ENCODE measurements at regions not wholly inside any gene's neighbourhood (a gene's known extent, or its start where the extent isn't known, plus 50 kb on each side); places are given as distances from the start of the nearest gene placed in this dataset.

GRCh38 chr14:71321574-71322315 lies 414.5 kb downstream of the PCNX1 start:
- peak overlapping the region; percentile 80 for H3K27ac Mint-ChIP-seq
- peak overlapping the region; percentile 32 for H3K27ac ChIP-seq (ENCODE audit: low read depth)
- no peaks in the 10 kb centered on the region for H3F3A ChIP-seq (replicated peaks; ENCODE audit: low read depth)
- ATAC-seq, result peak; percentile 23
- peaks cover 10% of the 10 kb centered on the region for H3K27me3 Mint-ChIP-seq (ENCODE audit: insufficient read depth, low read depth, poor library complexity)
- peaks cover 38% of the 10 kb centered on the region for H3K4me1 ChIP-seq (ENCODE audit: insufficient read depth)
- H3K4me1 Mint-ChIP-seq, result peaks cover 42% of the 10 kb centered on the region
- H3K4me3 Mint-ChIP-seq, result peak overlapping the region; percentile 91
- H3K9me2 ChIP-seq (ENCODE audit: insufficient read depth), result no peaks in the 10 kb centered on the region
- H3K36me3 ChIP-seq (ENCODE audit: insufficient read depth), result no peaks in the 10 kb centered on the region
- H3K4me2 ChIP-seq, result peak overlapping the region; percentile 83
- H3K36me3 Mint-ChIP-seq (ENCODE audit: low read depth), result no peaks in the 10 kb centered on the region; the same call in 2 of the 3 replicates
- peaks cover 46% of the 10 kb centered on the region for H3K79me2 ChIP-seq (replicated peaks; ENCODE audit: insufficient read depth)
- peak overlapping the region; percentile 16; the same call in 1 of the 2 replicates for H2AFZ ChIP-seq
- no peaks in the 10 kb centered on the region; the same call in 1 of the 2 replicates for H4K20me1 ChIP-seq (replicated peaks; ENCODE audit: insufficient read depth)
- DNase-seq (ENCODE audit: low spot score), result peak; percentile 89
- H3K4me3 ChIP-seq, result peak overlapping the region; percentile 77
- no peak for TF ChIP-seq NANOG (IDR thresholded peaks at IDR 0.05; ENCODE audit: borderline replicate concordance)
- no peak for TF ChIP-seq STAT1 (IDR thresholded peaks at IDR 0.05; ENCODE audit: unreplicated experiment)
- TF ChIP-seq, protein P1, sequence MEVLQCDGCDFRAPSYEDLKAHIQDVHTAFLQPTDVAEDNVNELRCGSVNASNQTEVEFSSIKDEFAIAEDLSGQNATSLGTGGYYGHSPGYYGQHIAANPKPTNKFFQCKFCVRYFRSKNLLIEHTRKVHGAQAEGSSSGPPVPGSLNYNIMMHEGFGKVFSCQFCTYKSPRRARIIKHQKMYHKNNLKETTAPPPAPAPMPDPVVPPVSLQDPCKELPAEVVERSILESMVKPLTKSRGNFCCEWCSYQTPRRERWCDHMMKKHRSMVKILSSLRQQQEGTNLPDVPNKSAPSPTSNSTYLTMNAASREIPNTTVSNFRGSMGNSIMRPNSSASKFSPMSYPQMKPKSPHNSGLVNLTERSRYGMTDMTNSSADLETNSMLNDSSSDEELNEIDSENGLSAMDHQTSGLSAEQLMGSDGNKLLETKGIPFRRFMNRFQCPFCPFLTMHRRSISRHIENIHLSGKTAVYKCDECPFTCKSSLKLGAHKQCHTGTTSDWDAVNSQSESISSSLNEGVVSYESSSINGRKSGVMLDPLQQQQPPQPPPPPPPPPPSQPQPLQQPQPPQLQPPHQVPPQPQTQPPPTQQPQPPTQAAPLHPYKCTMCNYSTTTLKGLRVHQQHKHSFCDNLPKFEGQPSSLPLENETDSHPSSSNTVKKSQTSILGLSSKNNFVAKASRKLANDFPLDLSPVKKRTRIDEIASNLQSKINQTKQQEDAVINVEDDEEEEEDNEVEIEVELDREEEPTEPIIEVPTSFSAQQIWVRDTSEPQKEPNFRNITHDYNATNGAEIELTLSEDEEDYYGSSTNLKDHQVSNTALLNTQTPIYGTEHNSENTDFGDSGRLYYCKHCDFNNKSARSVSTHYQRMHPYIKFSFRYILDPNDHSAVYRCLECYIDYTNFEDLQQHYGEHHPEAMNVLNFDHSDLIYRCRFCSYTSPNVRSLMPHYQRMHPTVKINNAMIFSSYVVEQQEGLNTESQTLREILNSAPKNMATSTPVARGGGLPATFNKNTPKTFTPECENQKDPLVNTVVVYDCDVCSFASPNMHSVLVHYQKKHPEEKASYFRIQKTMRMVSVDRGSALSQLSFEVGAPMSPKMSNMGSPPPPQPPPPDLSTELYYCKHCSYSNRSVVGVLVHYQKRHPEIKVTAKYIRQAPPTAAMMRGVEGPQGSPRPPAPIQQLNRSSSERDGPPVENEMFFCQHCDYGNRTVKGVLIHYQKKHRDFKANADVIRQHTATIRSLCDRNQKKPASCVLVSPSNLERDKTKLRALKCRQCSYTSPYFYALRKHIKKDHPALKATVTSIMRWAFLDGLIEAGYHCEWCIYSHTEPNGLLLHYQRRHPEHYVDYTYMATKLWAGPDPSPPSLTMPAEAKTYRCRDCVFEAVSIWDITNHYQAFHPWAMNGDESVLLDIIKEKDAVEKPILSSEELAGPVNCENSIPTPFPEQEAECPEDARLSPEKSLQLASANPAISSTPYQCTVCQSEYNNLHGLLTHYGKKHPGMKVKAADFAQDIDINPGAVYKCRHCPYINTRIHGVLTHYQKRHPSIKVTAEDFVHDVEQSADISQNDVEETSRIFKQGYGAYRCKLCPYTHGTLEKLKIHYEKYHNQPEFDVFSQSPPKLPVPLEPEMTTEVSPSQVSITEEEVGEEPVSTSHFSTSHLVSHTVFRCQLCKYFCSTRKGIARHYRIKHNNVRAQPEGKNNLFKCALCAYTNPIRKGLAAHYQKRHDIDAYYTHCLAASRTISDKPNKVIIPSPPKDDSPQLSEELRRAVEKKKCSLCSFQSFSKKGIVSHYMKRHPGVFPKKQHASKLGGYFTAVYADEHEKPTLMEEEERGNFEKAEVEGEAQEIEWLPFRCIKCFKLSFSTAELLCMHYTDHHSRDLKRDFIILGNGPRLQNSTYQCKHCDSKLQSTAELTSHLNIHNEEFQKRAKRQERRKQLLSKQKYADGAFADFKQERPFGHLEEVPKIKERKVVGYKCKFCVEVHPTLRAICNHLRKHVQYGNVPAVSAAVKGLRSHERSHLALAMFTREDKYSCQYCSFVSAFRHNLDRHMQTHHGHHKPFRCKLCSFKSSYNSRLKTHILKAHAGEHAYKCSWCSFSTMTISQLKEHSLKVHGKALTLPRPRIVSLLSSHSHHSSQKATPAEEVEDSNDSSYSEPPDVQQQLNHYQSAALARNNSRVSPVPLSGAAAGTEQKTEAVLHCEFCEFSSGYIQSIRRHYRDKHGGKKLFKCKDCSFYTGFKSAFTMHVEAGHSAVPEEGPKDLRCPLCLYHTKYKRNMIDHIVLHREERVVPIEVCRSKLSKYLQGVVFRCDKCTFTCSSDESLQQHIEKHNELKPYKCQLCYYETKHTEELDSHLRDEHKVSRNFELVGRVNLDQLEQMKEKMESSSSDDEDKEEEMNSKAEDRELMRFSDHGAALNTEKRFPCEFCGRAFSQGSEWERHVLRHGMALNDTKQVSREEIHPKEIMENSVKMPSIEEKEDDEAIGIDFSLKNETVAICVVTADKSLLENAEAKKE (CRISPR knock-in tag; IDR thresholded peaks at IDR 0.05), result no peak
- TF ChIP-seq CTCF (conservative IDR thresholded peaks at IDR 0.05; ENCODE audit: low read depth in 2 of 2), result no peak
- no peak for TF ChIP-seq ZNF114 (CRISPR knock-in tag; IDR thresholded peaks at IDR 0.05)
- no peak for TF ChIP-seq CREB1 (CRISPR knock-in tag; IDR thresholded peaks at IDR 0.05; ENCODE audit: low read depth)
- TF ChIP-seq EZH2 (IDR thresholded peaks at IDR 0.05; ENCODE audit: low read depth, unreplicated experiment), result no peak
- H3K27me3 ChIP-seq (ENCODE audit: insufficient read depth), result no peaks in the 10 kb centered on the region
- no peaks in the 10 kb centered on the region for H3K9me3 Mint-ChIP-seq

Data from GM23338 (cell line).